Fibroblast of pulmonary artery (primary cell): ENCODE measurements at regions not wholly inside any gene's neighbourhood (a gene's known extent, or its start where the extent isn't known, plus 50 kb on each side); places are given as distances from the start of the nearest gene placed in this dataset.
"Not testable (repeated sequence)": the region's sequence is repeated elsewhere in the genome, so short reads cannot be mapped to it uniquely, and the experiment has no call there.

Experiments
- DNase-seq: peaks from one replicate; pipeline ENCODE4 v3.0.0-alpha.2; 2010; ENCODE audit warnings: low read depth
- H3K4me3 ChIP-seq: replicated peaks from 2 replicates; pipeline ENCODE4 v1.5.1; 2011; ENCODE audit warnings: low read depth, mild to moderate bottlenecking, control low read depth, low read length, moderate library complexity
- TF ChIP-seq, protein P1 (sequence below): IDR thresholded peaks from 2 replicates; pipeline ENCODE4 v1.5.1; 2011; ENCODE audit warnings: mild to moderate bottlenecking, control low read depth, low read length, inconsistent platforms; ENCODE audit errors: missing control alignments

DNA sequence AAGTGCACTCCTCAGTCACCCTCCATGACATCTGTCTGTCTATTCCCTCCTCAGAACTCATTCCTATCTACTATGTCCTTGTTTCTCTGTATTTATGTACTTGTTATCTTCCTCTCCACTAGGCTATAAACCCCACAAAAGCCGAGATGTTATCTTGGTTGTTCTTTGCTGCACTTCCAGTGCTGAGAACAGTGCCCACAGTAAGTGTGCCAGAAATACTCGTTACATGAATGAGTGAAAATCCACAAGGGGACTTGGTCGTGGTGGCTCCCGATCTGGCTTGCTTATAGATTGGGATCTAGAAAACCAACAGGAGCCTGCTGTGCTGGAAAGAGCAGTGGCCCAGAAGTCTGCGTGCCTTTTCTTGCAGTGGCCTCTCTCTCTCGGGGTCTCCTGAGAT is 111.9 kb upstream of the PRMT8 start:
- no peak for DNase-seq
- H3K4me3 ChIP-seq = no peak overlapping the region
- TF ChIP-seq, protein P1, sequence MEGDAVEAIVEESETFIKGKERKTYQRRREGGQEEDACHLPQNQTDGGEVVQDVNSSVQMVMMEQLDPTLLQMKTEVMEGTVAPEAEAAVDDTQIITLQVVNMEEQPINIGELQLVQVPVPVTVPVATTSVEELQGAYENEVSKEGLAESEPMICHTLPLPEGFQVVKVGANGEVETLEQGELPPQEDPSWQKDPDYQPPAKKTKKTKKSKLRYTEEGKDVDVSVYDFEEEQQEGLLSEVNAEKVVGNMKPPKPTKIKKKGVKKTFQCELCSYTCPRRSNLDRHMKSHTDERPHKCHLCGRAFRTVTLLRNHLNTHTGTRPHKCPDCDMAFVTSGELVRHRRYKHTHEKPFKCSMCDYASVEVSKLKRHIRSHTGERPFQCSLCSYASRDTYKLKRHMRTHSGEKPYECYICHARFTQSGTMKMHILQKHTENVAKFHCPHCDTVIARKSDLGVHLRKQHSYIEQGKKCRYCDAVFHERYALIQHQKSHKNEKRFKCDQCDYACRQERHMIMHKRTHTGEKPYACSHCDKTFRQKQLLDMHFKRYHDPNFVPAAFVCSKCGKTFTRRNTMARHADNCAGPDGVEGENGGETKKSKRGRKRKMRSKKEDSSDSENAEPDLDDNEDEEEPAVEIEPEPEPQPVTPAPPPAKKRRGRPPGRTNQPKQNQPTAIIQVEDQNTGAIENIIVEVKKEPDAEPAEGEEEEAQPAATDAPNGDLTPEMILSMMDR = no peak

DNA sequence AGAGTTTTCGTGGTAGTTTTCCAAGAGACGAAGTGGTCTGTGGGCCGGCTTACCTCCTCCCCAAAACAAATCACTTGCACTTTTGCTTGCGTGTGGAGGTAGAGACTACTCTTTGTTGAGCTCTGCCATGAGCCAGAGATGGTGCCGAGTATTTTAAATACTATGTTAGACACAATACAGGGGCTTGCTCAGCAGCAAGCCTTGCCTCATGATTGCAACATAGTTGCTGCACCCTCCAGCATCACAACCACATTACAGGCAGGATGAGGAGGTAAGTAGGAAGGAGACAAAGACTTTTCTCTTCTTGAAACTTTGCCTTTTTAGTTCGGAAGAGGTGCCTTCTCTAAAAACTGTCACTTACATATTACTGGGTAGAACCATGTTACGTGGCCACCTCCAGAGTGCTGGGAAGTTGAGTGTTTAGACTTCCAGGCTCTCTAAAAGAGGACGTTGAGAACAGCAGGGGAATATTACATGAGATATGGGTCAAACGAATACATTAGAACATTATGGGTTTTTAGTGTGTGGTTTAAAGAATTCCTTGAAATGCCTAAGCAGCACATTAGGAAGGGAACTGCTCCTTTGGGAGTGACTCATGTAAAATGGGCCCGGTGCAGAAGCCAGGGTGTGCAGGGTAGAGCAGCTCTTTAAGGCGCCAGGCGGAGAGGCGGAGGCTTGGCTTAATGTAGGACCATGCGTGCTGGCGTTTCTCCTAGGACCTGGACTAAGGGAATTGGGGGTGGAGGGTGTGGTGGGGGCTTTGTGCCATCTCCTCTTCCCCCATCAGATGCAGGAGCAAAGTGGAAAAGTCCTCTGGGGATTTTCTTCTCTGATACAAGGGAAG is 110.6 kb upstream of the PRMT8 start:
- TF ChIP-seq, protein P1 = no peak
- H3K4me3 ChIP-seq = no peak overlapping the region
- DNase-seq = no peak

DNA sequence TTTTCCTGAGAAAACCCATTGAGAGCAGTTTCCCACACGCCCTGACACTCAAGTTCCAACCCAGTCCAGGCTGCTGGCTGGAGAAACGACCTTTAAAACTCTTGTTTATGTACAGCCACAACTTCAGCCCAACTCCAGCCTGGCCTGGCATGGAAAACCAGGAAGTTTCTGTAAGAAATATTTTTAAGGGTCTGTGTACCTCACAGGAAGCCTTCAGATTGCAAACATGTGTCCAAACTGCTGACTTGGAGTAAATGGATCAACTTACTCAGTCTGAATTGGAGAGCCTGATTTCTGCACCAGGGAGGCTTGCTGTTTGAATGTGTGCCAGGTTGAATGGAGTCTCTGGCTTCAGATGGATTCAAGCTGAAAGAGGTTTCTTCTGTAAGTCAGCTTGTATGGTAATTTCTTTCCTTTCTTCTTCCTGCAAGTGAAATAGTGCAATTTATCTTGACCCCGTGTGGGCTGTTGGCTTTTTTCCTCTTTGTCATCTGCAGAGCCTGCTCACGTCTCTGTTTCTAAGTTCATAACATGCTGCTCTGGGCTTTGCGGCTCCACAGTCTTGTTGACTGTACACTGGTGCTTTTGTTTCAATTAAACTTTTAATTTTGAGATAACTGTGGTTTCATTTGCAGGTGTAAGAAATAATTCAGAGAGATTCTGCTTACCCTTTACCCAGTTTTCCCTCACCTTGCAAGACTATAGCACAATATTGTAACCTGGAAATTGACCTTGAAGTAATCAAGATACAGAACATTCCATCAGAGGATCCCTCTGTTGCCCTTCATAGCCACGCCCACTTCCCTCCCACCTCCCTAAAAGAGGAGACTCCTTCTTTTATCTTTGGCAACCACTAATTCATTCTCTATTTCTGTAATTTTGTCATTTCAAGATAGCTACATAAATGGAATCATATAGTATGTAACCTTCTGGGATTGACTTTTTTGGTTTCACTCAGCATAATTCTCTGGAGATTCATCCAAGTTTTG is 109.7 kb upstream of the PRMT8 start:
- DNase-seq = no peak
- TF ChIP-seq, protein P1 = no peak
- no peak overlapping the region for H3K4me3 ChIP-seq

DNA sequence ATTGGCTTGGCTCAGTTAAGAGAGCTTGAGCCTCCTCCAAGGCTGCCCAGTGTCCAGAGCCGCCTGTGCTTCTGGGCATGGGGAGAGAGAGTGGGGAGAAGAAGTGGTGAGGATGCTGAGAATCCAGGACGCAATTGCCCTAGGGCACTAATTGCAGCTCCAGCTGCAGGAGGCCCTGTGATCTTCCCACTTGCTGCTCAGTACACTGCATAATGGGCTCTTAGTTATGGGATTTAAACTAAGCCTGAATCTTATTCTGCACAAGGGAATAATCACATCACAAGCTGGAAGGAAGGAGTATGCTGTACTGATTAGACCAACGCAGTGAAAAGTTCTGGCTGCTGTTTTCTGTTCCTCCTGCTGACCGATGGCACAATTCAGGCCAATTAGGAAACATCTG is 101.0 kb upstream of the PRMT8 start:
- DNase-seq = no peak
- no peak overlapping the region for H3K4me3 ChIP-seq
- TF ChIP-seq, protein P1 = no peak

DNA sequence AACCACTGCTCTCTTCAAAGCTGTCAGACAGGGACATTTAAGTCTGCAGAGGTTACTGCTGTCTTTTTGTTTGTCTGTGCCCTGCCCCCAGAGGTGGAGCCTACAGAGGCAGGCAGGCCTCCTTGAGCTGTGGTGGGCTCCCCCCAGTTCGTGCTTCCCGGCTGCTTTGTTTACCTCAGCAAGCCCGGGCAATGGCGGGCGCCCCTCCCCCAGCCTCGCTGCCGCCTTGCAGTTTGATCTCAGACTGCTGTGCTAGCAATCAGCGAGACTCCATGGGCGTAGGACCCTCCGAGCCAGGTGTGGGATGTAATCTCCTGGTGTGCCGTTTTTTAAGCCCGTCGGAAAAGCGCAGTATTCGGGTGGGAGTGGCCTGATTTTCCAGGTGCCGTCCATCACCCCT is 93.4 kb upstream of the PRMT8 start:
- not testable (repeated sequence) for DNase-seq, H3K4me3 ChIP-seq

DNA sequence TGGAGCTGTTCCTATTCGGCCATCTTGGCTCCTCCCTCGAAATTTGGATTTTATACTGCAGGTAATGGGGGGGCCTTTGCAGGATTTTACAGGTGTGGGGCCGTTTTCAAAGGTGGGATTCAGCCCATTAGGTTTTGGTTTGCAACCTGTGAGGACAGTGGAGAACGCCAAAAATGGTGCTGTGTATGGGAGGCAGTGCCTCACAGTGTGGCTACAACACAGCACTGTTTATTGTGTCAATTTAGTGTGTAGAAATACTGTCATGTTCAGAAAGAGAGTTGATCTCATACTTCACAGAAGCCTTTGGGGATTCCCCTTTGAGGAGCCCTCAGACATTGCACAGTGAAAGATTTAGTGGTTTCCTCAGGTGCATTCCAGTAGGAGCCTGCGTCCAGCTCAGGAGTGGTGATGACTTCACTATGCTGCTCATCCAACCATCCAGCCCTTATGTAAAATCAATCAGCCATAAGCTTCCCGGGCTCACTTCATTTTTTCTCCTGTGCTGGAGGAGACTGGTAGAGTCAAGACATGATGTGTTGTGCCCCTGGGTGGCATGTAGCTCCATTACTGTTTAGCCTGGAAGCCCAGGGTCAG is 92.7 kb upstream of the PRMT8 start:
- TF ChIP-seq, protein P1 = no peak
- H3K4me3 ChIP-seq = no peak overlapping the region
- DNase-seq = no peak

DNA sequence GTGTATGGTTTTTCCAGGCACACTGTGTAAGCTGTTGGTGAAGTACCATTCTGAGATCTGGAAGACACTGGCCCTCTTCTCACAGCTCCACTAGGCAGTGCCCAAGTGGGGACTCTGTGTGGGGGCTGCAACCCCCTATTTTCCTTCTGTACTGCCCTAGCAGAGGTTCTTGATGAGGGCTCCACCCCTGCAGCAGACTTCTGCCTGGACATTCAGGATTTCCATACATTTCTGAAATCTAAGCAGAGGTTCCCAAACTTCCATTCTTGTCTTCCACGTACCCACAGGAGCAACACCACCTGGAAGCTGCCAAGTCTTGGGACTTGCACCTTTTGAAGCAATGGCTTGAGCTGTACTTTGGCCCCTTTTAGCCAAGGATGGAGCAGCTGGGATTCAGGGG is 85.2 kb upstream of the PRMT8 start:
- DNase-seq = no peak
- TF ChIP-seq, protein P1 = no peak
- no peak overlapping the region for H3K4me3 ChIP-seq
